Glomerular endothelial cell (primary cell): ENCODE measurements at regions not wholly inside any gene's neighbourhood (a gene's known extent, or its start where the extent isn't known, plus 50 kb on each side); places are given as distances from the start of the nearest gene placed in this dataset.

Experiments used
- DNase-seq: peaks from one replicate; pipeline ENCODE4 v3.0.0-alpha.2; 2011; ENCODE audit warnings: low read depth, low spot score; ENCODE audit errors: extremely low read depth

GRCh38 chr4:183846951-183847350, 58.2 kb upstream of the STOX2 start:
- DNase-seq, result no peak

GRCh38 chr4:183848805-183849204, 56.3 kb upstream of the STOX2 start:
- no peak for DNase-seq

- no peak for DNase-seq
Measured at GRCh38 chr4:183852910-183853547, 52.1 kb upstream of the STOX2 start.

DNA sequence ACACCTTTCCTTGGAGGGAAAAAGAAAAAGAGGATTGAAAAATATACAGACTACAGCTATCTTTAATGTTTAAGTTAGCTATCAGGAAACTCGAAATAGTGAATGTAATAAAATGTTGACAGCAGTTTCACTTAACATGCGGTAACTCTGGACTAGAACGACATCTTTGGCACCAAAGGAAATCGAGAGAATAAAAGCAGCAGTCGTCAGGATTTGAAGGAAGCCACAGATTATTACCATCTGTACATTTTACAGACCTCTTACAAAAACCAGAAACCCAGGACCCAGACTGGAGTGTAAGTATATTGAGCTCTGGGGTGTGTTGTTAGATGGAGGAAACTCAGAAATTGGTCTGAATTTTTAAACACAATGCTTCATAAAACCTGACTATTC, 51.6 kb upstream of the STOX2 start:
- DNase-seq, result no peak
